ENCODE measurements at regions not wholly inside any gene's neighbourhood (a gene's known extent, or its start where the extent isn't known, plus 50 kb on each side); places are given as distances from the start of the nearest gene placed in this dataset.

GRCh38 chr4:130591091-130591490, 1495.1 kb downstream of the C4orf33 start:
- Histone ChIP-seq H3K9me1 (ENCODE audit: control insufficient read depth, extremely low read depth, insufficient read depth, low read length) (no peaks in the 10 kb centered on the region), H2AFZ (ENCODE audit: control insufficient read depth, low read length) (no peak overlapping the region), H3K9me3 (ENCODE audit: control insufficient read depth, low read depth, low read length) (no peaks in the 10 kb centered on the region), H3K4me2 (ENCODE audit: control insufficient read depth, extremely low read depth, insufficient read depth, low read depth, low read length) (no peak overlapping the region), H4K20me1 (ENCODE audit: control insufficient read depth, extremely low read depth, insufficient read depth, low read length) (no peaks in the 10 kb centered on the region), H3K79me2 (ENCODE audit: control insufficient read depth, insufficient read depth, low read length) (no peaks in the 10 kb centered on the region), H3K4me3 (ENCODE audit: control insufficient read depth in 2 of 3, extremely low read depth in 1 of 3, insufficient read depth in 2 of 3, low read depth in 1 of 3, low read length in 3 of 3) (no peak overlapping the region), H3K4me1 (ENCODE audit: control insufficient read depth, extremely low read depth, insufficient read depth, low read length) (no peaks in the 10 kb centered on the region), H3K27me3 (ENCODE audit: control insufficient read depth, extremely low read depth, insufficient read depth, low read length) (no peaks in the 10 kb centered on the region), H3K27ac (ENCODE audit: control insufficient read depth, insufficient read depth, low read length) (no peak overlapping the region), H3K36me3 (ENCODE audit: control insufficient read depth in 2 of 2, extremely low read depth in 1 of 2, insufficient read depth in 2 of 2, low read length in 2 of 2) (no peaks in the 10 kb centered on the region), H3K9ac (ENCODE audit: control insufficient read depth, extremely low read depth, insufficient read depth, low read length) (no peak overlapping the region)
- DNase-seq (ENCODE audit: low read depth, low spot score) (no peak), FAIRE-seq (no peak)
- TF ChIP-seq CTCF (optimal IDR thresholded peaks at IDR 0.05 in 1 of 3, IDR thresholded peaks at IDR 0.05 in 1 of 3, conservative IDR thresholded peaks at IDR 0.05 in 1 of 3; ENCODE audit: extremely low read depth in 1 of 3, insufficient read depth in 2 of 3, low read length in 3 of 3), result no peak
- no peak for TF ChIP-seq EZH2 (IDR thresholded peaks at IDR 0.05; ENCODE audit: low read length)
- dilution Hi-C loops (cut with MboI; ENCODE audit: extremely low pct_ligation_motif_present, low sequenced_read_pairs), result no loop called here

- TF ChIP-seq CTCF (optimal IDR thresholded peaks at IDR 0.05 in 1 of 3, IDR thresholded peaks at IDR 0.05 in 1 of 3, conservative IDR thresholded peaks at IDR 0.05 in 1 of 3; ENCODE audit: extremely low read depth in 1 of 3, insufficient read depth in 2 of 3, low read length in 3 of 3) (no peak), EZH2 (IDR thresholded peaks at IDR 0.05; ENCODE audit: low read length) (no peak)
- Histone ChIP-seq H3K9ac (ENCODE audit: control insufficient read depth, extremely low read depth, insufficient read depth, low read length) (no peak overlapping the region), H3K4me1 (ENCODE audit: control insufficient read depth, extremely low read depth, insufficient read depth, low read length) (no peaks in the 10 kb centered on the region), H3K9me1 (ENCODE audit: control insufficient read depth, extremely low read depth, insufficient read depth, low read length) (no peaks in the 10 kb centered on the region), H4K20me1 (ENCODE audit: control insufficient read depth, extremely low read depth, insufficient read depth, low read length) (no peaks in the 10 kb centered on the region), H3K27ac (ENCODE audit: control insufficient read depth, insufficient read depth, low read length) (no peak overlapping the region), H2AFZ (ENCODE audit: control insufficient read depth, low read length) (no peak overlapping the region), H3K36me3 (ENCODE audit: control insufficient read depth in 2 of 2, extremely low read depth in 1 of 2, insufficient read depth in 2 of 2, low read length in 2 of 2) (no peaks in the 10 kb centered on the region), H3K4me2 (ENCODE audit: control insufficient read depth, extremely low read depth, insufficient read depth, low read depth, low read length) (no peak overlapping the region), H3K9me3 (ENCODE audit: control insufficient read depth, low read depth, low read length) (no peaks in the 10 kb centered on the region), H3K79me2 (ENCODE audit: control insufficient read depth, insufficient read depth, low read length) (no peaks in the 10 kb centered on the region), H3K27me3 (ENCODE audit: control insufficient read depth, extremely low read depth, insufficient read depth, low read length) (no peaks in the 10 kb centered on the region), H3K4me3 (ENCODE audit: control insufficient read depth in 2 of 3, extremely low read depth in 1 of 3, insufficient read depth in 2 of 3, low read depth in 1 of 3, low read length in 3 of 3) (no peak overlapping the region)
- dilution Hi-C loops (cut with MboI; ENCODE audit: extremely low pct_ligation_motif_present, low sequenced_read_pairs), result no loop called here
- DNase-seq (ENCODE audit: low read depth, low spot score) (no peak), FAIRE-seq (no peak)
Measured at GRCh38 chr4:130600706-130601105, 1504.8 kb downstream of the C4orf33 start.
